Suprapubic skin (tissue), 3 donors: ENCODE measurements at regions not wholly inside any gene's neighbourhood (a gene's known extent, or its start where the extent isn't known, plus 50 kb on each side); places are given as distances from the start of the nearest gene placed in this dataset.

Source experiments
- CTCF ChIP-seq, 2 donors: fragments of 200-600 bp in 1 of 2; fragments of 450-650 bp in 1 of 2; sonication (generic) in 1 of 2; IDR thresholded peaks; one replicate each; pipeline ENCODE4 v1.5.1; 2016 to 2019; ENCODE audit warnings: antibody characterized with exemption in 2 of 2, mild to moderate bottlenecking in 1 of 2, moderate library complexity in 1 of 2
- EP300 ChIP-seq: sonication (generic); formaldehyde crosslinking; IDR thresholded peaks from one replicate; pipeline ENCODE4 v1.6.1; 2017; ENCODE audit warnings: antibody characterized with exemption

- no peak for TF ChIP-seq CTCF (IDR thresholded peaks at IDR 0.05)
- TF ChIP-seq EP300: no peak
Observed at GRCh38 chr2:88896971-88897370, 205.5 kb downstream of the RPIA start.
